Endodermal cell (in vitro differentiated cells): ENCODE measurements at regions not wholly inside any gene's neighbourhood (a gene's known extent, or its start where the extent isn't known, plus 50 kb on each side); places are given as distances from the start of the nearest gene placed in this dataset.
"Not testable (repeated sequence)": the region's sequence is repeated elsewhere in the genome, so short reads cannot be mapped to it uniquely, and the experiment has no call there.

ENCODE experiments used
- DNase-seq: peaks from one replicate; pipeline ENCODE4 v3.0.0-alpha.2; 2017
- H3K27ac ChIP-seq: 2 replicates; pipeline ENCODE4 v1.5.1; 2013; ENCODE audit warnings: mild to moderate bottlenecking, low read depth, low read length, moderate library complexity
- H3K27me3 ChIP-seq: 2 replicates; pipeline ENCODE4 v1.6.1; 2013; ENCODE audit warnings: mild to moderate bottlenecking, low read length, moderate library complexity; ENCODE audit not compliant: insufficient read depth, control insufficient read depth, poor library complexity, severe bottlenecking
- H3K36me3 ChIP-seq: 2 replicates; pipeline ENCODE4 v1.7.0; 2013; ENCODE audit warnings: mild to moderate bottlenecking, low read length, moderate library complexity; ENCODE audit not compliant: control insufficient read depth, insufficient read depth
- H3K4me1 ChIP-seq: one replicate; pipeline ENCODE4 v1.7.0; 2013; ENCODE audit warnings: low read length; ENCODE audit not compliant: control insufficient read depth, insufficient read depth
- H3K4me3 ChIP-seq: 2 replicates; pipeline ENCODE4 v1.5.1; 2013; ENCODE audit warnings: mild to moderate bottlenecking, low read length, moderate library complexity
- H3K9ac ChIP-seq: 2 replicates; pipeline ENCODE4 v1.6.1; 2013; ENCODE audit warnings: mild to moderate bottlenecking, low read length, moderate library complexity; ENCODE audit not compliant: poor library complexity, severe bottlenecking; ENCODE audit errors: extremely low read depth
- H3K9me3 ChIP-seq: 2 replicates; pipeline ENCODE4 v1.6.1; 2013; ENCODE audit warnings: mild to moderate bottlenecking, low read length, moderate library complexity; ENCODE audit not compliant: control insufficient read depth
- H3K27ac Mint-ChIP-seq: 2 replicates; pipeline ENCODE4 v1.8.0; 2020; ENCODE audit warnings: mixed read lengths
- H3K27me3 Mint-ChIP-seq: 2 replicates; pipeline ENCODE4 v1.8.0; 2021; ENCODE audit warnings: mild to moderate bottlenecking, mixed read lengths; ENCODE audit not compliant: insufficient read depth
- H3K36me3 Mint-ChIP-seq: 2 replicates; pipeline ENCODE4 v1.8.0; 2020; ENCODE audit warnings: low read depth, mixed read lengths
- H3K4me1 Mint-ChIP-seq: 2 replicates; pipeline ENCODE4 v1.8.0; 2020; ENCODE audit warnings: mixed read lengths
- H3K4me3 Mint-ChIP-seq: 2 replicates; pipeline ENCODE4 v1.8.0; 2020; ENCODE audit warnings: mild to moderate bottlenecking, moderate library complexity, mixed read lengths
- H3K9me3 Mint-ChIP-seq: 2 replicates; pipeline ENCODE4 v1.8.0; 2020; ENCODE audit warnings: mild to moderate bottlenecking, mixed read lengths
- WGBS, 2 experiments: methylation state at CpG; one replicate each; pipeline versions ENCODE4 v1.1.5 to v1.1.7; 2013; ENCODE audit warnings: missing lambda C conversion rate in 2 of 2, mixed read lengths in 1 of 2; ENCODE audit not compliant: insufficient coverage in 1 of 2, insufficient read length in 1 of 2; 5-methylcytosine and 5-hydroxymethylcytosine counted together

DNA sequence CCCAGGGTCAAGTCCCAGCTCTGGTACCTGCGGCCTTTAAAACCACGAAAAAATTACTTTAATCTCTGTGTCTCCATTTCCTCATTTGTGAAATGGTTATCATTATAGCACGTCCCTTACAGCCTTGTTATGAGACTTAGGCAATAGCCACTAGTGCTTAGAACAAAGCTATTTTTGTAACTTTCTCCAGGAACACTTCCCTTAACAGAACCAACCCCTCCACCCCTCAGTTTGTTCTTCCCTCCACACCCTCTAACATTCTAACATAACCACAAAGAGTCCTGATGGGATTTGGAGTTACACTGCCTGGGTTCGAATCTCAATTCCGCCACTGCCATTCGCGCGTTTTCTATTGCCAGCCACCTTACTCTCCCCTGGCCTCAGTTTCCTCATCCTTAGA, 2777.4 kb upstream of the TPTE start:
- not testable (repeated sequence) for H3K9me3 Mint-ChIP-seq, H3K9ac ChIP-seq, H3K27ac ChIP-seq, H3K27me3 Mint-ChIP-seq, H3K4me3 Mint-ChIP-seq, H3K36me3 ChIP-seq, H3K4me3 ChIP-seq, H3K27ac Mint-ChIP-seq, H3K27me3 ChIP-seq, H3K9me3 ChIP-seq, H3K4me1 Mint-ChIP-seq, H3K36me3 Mint-ChIP-seq, DNase-seq, H3K4me1 ChIP-seq
- no CpG with 5 or more reads among the region's 8 CpGs for WGBS, 2 experiments

DNA sequence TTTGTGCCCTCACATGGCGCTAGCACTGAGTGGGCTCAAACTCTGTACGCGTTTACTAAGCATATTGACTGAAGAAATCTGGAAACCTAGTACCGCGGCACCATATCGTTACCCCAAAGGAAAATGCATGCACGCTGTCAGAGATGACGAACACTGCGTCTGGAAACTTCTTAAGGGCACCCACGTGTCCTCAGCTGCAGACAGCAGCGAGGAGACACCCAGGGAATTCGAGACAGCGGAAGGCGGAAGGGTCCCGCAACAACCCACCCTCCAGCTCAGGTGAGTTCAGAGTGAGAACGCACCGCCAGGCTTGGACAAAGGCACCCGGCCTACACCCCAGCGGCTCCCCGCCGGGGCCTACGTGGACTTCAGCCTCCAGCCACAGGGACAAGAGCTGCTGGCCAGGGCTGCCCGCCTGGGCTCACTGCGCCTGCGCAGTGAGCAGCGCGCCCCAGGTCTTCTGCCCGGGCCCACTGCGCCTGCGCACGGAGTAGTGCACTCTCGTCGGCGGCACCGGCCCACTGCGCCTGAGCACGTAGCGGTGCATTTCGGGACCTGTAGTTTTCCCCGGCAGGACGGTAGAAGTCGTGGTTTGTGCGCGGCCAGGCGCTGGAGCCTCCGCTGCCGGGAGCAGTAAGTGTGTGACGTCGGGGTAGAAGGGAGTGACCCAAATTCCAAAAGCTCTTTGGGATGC, 2776.8 kb upstream of the TPTE start:
- H3K9me3 Mint-ChIP-seq, H3K4me1 Mint-ChIP-seq, H3K36me3 ChIP-seq, H3K4me3 ChIP-seq, H3K27me3 ChIP-seq, DNase-seq, H3K27ac ChIP-seq, H3K9me3 ChIP-seq, H3K27ac Mint-ChIP-seq, H3K9ac ChIP-seq, H3K4me1 ChIP-seq, H3K4me3 Mint-ChIP-seq, H3K27me3 Mint-ChIP-seq, H3K36me3 Mint-ChIP-seq: not testable (repeated sequence)
- WGBS, 2 experiments, result no CpG with 5 or more reads among the region's 49 CpGs

DNA sequence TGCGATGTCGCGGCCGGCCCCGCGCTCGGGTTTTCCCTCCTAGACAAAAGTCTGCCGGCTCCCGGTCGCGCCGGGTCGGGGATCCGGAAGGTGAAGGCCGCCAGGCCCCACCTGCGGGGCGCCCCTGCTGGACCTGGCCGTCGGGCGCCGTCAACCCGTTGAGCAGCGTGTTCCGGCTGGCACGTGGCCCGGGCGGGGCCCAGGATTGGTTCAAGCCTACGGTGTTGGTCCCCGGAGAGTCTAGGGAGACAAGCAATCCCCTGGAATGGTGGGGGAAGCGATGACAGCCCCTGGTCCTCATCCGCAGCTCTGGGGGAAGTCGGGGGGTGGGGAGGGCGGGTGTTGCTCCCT, 2776.3 kb upstream of the TPTE start:
- H3K27me3 Mint-ChIP-seq, H3K9ac ChIP-seq, H3K36me3 Mint-ChIP-seq, H3K36me3 ChIP-seq, H3K9me3 ChIP-seq, H3K27ac ChIP-seq, H3K4me1 ChIP-seq, DNase-seq, H3K4me1 Mint-ChIP-seq, H3K27me3 ChIP-seq, H3K4me3 ChIP-seq, H3K4me3 Mint-ChIP-seq, H3K9me3 Mint-ChIP-seq, H3K27ac Mint-ChIP-seq: not testable (repeated sequence)
- no CpG with 5 or more reads among the region's 33 CpGs for WGBS, 2 experiments

DNA sequence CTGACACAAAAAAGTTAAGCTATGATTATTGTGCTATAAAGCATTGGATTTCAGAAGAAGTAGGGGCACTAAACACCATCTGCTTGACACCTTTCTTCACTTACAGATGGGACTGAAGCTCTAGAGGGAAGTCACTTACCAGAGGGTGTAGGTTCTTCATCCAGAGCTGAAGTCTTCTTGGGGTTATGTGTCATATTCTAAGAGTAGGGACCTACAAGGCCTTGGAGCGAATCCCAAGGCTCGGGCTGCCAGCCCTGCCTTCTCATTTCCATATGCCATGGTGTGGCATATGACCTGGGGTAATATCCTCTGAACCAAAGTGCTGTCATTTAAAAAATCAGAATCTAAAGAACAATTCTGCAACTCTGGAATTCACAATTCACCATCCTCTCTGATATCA, 2773.4 kb upstream of the TPTE start:
- not testable (repeated sequence) for H3K27ac ChIP-seq, H3K4me3 ChIP-seq, H3K27me3 Mint-ChIP-seq, H3K4me1 ChIP-seq, DNase-seq, H3K27me3 ChIP-seq, H3K9ac ChIP-seq, H3K9me3 Mint-ChIP-seq, H3K27ac Mint-ChIP-seq, H3K36me3 ChIP-seq, H3K4me1 Mint-ChIP-seq, H3K4me3 Mint-ChIP-seq, H3K36me3 Mint-ChIP-seq, H3K9me3 ChIP-seq
- WGBS, 2 experiments, result no CpG with 5 or more reads among the region's 2 CpGs

- not testable (repeated sequence) for H3K36me3 ChIP-seq, H3K27ac Mint-ChIP-seq, H3K9me3 ChIP-seq, H3K4me3 Mint-ChIP-seq, H3K4me3 ChIP-seq, H3K9ac ChIP-seq, H3K36me3 Mint-ChIP-seq, H3K27me3 Mint-ChIP-seq, H3K9me3 Mint-ChIP-seq, H3K4me1 ChIP-seq, DNase-seq, H3K4me1 Mint-ChIP-seq, H3K27ac ChIP-seq, H3K27me3 ChIP-seq
- no CpG with 5 or more reads among the region's 2 CpGs for WGBS, 2 experiments
Observed at GRCh38 chr21:7752611-7753010, 2768.8 kb upstream of the TPTE start.

GRCh38 chr21:7753380-7753877, 2768.0 kb upstream of the TPTE start:
- H3K4me3 ChIP-seq, H3K9me3 Mint-ChIP-seq, H3K27ac Mint-ChIP-seq, H3K36me3 ChIP-seq, DNase-seq, H3K27me3 ChIP-seq, H3K36me3 Mint-ChIP-seq, H3K4me1 Mint-ChIP-seq, H3K9me3 ChIP-seq, H3K4me1 ChIP-seq, H3K27ac ChIP-seq, H3K9ac ChIP-seq, H3K27me3 Mint-ChIP-seq, H3K4me3 Mint-ChIP-seq: not testable (repeated sequence)
- 80% methylated on average over 2 of the region's 11 CpGs; no CpG with 5 or more reads in 1 of the 2 experiments for WGBS, 2 experiments

DNA sequence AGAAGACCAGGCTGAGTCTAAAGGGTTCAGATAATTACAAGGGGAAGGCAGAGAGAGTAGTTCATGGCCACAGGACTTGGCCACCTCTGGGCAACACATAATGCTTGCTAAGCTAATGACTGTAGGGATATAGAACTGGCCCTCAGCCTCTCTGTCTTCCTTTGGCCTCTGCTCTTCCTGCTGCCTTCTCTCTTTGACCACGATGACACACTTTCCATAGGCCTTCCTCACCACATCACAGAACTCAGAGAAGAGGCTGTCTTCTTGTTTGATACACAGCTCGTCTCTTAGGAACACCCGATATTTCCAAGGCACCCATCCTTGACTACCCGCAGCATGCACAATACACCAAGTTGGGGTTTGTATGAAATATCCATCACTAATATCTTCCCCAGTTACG, 2751.4 kb upstream of the TPTE start:
- not testable (repeated sequence) for H3K27me3 ChIP-seq, H3K4me3 ChIP-seq, H3K27ac ChIP-seq, H3K9ac ChIP-seq, H3K9me3 ChIP-seq, H3K4me1 Mint-ChIP-seq, H3K27me3 Mint-ChIP-seq, H3K4me3 Mint-ChIP-seq, H3K36me3 ChIP-seq, H3K27ac Mint-ChIP-seq, DNase-seq, H3K36me3 Mint-ChIP-seq, H3K9me3 Mint-ChIP-seq, H3K4me1 ChIP-seq
- WGBS, 2 experiments, result no CpG with 5 or more reads among the region's 5 CpGs
